H1 (cell line): ENCODE measurements at regions not wholly inside any gene's neighbourhood (a gene's known extent, or its start where the extent isn't known, plus 50 kb on each side); places are given as distances from the start of the nearest gene placed in this dataset.

Experiments
- CTCF ChIA-PET: fragments of 300-600 bp; sonication (Branson Sonifier 250); formaldehyde crosslinking; loops from one replicate; lab custom pipeline; 2021; ENCODE audit not compliant: partially characterized antibody; lab: Charles Lee
- POLR2A ChIA-PET: fragments of 300-600 bp; sonication (Branson Sonifier 250); formaldehyde crosslinking; loops from one replicate; lab custom pipeline; 2021; ENCODE audit warnings: inconsistent platforms; ENCODE audit not compliant: partially characterized antibody; lab: Charles Lee
- DNase-seq, 2 experiments: peaks; one replicate each; pipeline versions ENCODE4 v3.0.0 to v3.0.0-alpha.2; 2010 to 2022; ENCODE audit warnings: low spot score in 2 of 2, low read depth in 1 of 2, mixed read lengths in 1 of 2
- FAIRE-seq: peaks from 2 replicates; lab custom pipeline; 2011; peaks lifted over from hg19 to GRCh38; lab: Jason Lieb, UNC
- H2AFZ ChIP-seq: 2 replicates; pipeline ENCODE4 v1.8.1; 2012; ENCODE audit warnings: low read length, inconsistent platforms
- H2AK5ac ChIP-seq: 2 replicates; pipeline ENCODE4 v1.6.1; 2013; ENCODE audit warnings: low read depth, low read length
- H2BK120ac ChIP-seq: replicated peaks from 2 replicates; pipeline ENCODE3; 2013; ENCODE audit warnings: low read depth, low read length, inconsistent platforms
- H2BK12ac ChIP-seq: 2 replicates; pipeline ENCODE4 v1.6.1; 2013; ENCODE audit warnings: low read depth, low read length
- H2BK15ac ChIP-seq: 2 replicates; pipeline ENCODE4 v1.6.1; 2013; ENCODE audit warnings: low read length
- H2BK20ac ChIP-seq: 2 replicates; pipeline ENCODE4 v1.6.1; 2013; ENCODE audit warnings: low read length
- H2BK5ac ChIP-seq: 2 replicates; pipeline ENCODE4 v1.6.1; 2013; ENCODE audit warnings: low read depth, low read length
- H3K14ac ChIP-seq: 2 replicates; pipeline ENCODE4 v1.6.1; 2013; ENCODE audit warnings: inconsistent platforms; ENCODE audit not compliant: insufficient read length
- H3K18ac ChIP-seq: 2 replicates; pipeline ENCODE4 v1.6.1; 2013; ENCODE audit warnings: low read length; ENCODE audit errors: extremely low read depth
- H3K23ac ChIP-seq: 2 replicates; pipeline ENCODE4 v1.6.1; 2013; ENCODE audit warnings: inconsistent platforms; ENCODE audit not compliant: insufficient read length
- H3K23me2 ChIP-seq: 2 replicates; pipeline ENCODE4 v1.6.1; 2013; ENCODE audit warnings: low read depth, low read length
- H3K27ac ChIP-seq: 2 replicates; pipeline ENCODE4 v1.6.1; 2011; ENCODE audit warnings: low read depth, low read length, inconsistent platforms
- H3K27me3 ChIP-seq, 4 experiments: replicated peaks in 1 of 4; 1 replicate in 1 of 4; 2 replicates in 3 of 4; pipeline versions ENCODE4 v1.6.1 to v1.8.1; 2011 to 2013; ENCODE audit warnings: low read length in 3 of 4, mild to moderate bottlenecking in 3 of 4, inconsistent platforms in 2 of 4, mixed read lengths in 2 of 4, moderate library complexity in 1 of 4; ENCODE audit not compliant: control insufficient read depth in 3 of 4, insufficient read depth in 3 of 4; ENCODE audit errors: extremely low read depth in 1 of 4
- H3K36me3 ChIP-seq, 4 experiments: 2 replicates each; pipeline versions ENCODE4 v1.6.1 to v1.8.1; 2011 to 2013; ENCODE audit warnings: mild to moderate bottlenecking in 4 of 4, low read length in 3 of 4, moderate library complexity in 2 of 4, control low read depth in 1 of 4, inconsistent platforms in 1 of 4; ENCODE audit not compliant: insufficient read depth in 4 of 4, control insufficient read depth in 2 of 4
- H3K4ac ChIP-seq: replicated peaks from 2 replicates; pipeline ENCODE3; 2013; ENCODE audit warnings: low read length, low read depth, mixed read lengths, inconsistent platforms; ENCODE audit not compliant: insufficient read length
- H3K4me1 ChIP-seq, 4 experiments: replicated peaks in 1 of 4; 1 replicate in 1 of 4; 2 replicates in 3 of 4; pipeline versions ENCODE4 v1.6.1 to v1.8.1; 2011 to 2013; ENCODE audit warnings: low read length in 3 of 4, inconsistent platforms in 2 of 4, mixed read lengths in 1 of 4; ENCODE audit not compliant: insufficient read depth in 4 of 4, control insufficient read depth in 3 of 4
- H3K4me2 ChIP-seq, 2 experiments: 2 replicates each; pipeline versions ENCODE4 v1.6.1 to v1.8.1; 2011 to 2013; ENCODE audit warnings: low read depth in 2 of 2, low read length in 2 of 2, control low read depth in 1 of 2, inconsistent platforms in 1 of 2, mild to moderate bottlenecking in 1 of 2; ENCODE audit not compliant: insufficient read depth in 1 of 2
- H3K4me3 ChIP-seq, 4 experiments: fragments of 200-600, 300-600 bp in 1 of 4; sonication (generic), shearing (Covaris generic), sonication (Bioruptor Twin) in 1 of 4; 2 replicates each; pipeline versions ENCODE4 v1.5.1 to v1.8.1; 2011 to 2016; ENCODE audit warnings: low read length in 4 of 4, low read depth in 3 of 4, control low read depth in 2 of 4, inconsistent platforms in 2 of 4, mild to moderate bottlenecking in 2 of 4, mixed read lengths in 1 of 4, moderate library complexity in 1 of 4; ENCODE audit not compliant: insufficient read depth in 2 of 4; ENCODE audit errors: extremely low read depth in 1 of 4
- H3K56ac ChIP-seq: replicated peaks from 2 replicates; pipeline ENCODE3; 2013; ENCODE audit warnings: low read depth, mild to moderate bottlenecking, mixed read lengths, low read length, inconsistent platforms; ENCODE audit not compliant: insufficient read length
- H3K79me1 ChIP-seq: 2 replicates; pipeline ENCODE4 v1.6.1; 2013; ENCODE audit warnings: low read depth, low read length, control low read depth
- H3K79me2 ChIP-seq, 2 experiments: 2 replicates each; pipeline versions ENCODE4 v1.6.1 to v1.8.1; 2012 to 2013; ENCODE audit warnings: low read length in 2 of 2, mild to moderate bottlenecking in 2 of 2, inconsistent platforms in 1 of 2; ENCODE audit not compliant: insufficient read depth in 2 of 2, control insufficient read depth in 1 of 2
- H3K9ac ChIP-seq, 4 experiments: replicated peaks in 1 of 4; 1 replicate in 1 of 4; 2 replicates in 3 of 4; pipeline versions ENCODE4 v1.6.1 to v1.8.1; 2011 to 2013; ENCODE audit warnings: low read depth in 3 of 4, low read length in 3 of 4, control low read depth in 2 of 4, mild to moderate bottlenecking in 2 of 4, moderate library complexity in 2 of 4, inconsistent platforms in 1 of 4; ENCODE audit errors: extremely low read depth in 1 of 4
- H3K9me3 ChIP-seq, 2 experiments: 2 replicates each; pipeline versions ENCODE4 v1.6.1 to v1.8.1; 2012 to 2013; ENCODE audit warnings: mild to moderate bottlenecking in 2 of 2, moderate library complexity in 2 of 2, control low read depth in 1 of 2, inconsistent platforms in 1 of 2, low read depth in 1 of 2, low read length in 1 of 2, mixed read lengths in 1 of 2; ENCODE audit not compliant: insufficient read depth in 2 of 2
- H4K20me1 ChIP-seq, 2 experiments: replicated peaks in 1 of 2; 2 replicates each; pipeline versions ENCODE3 to v1.8.1; 2011 to 2013; ENCODE audit warnings: inconsistent platforms in 2 of 2, low read length in 2 of 2, mild to moderate bottlenecking in 1 of 2; ENCODE audit not compliant: insufficient read depth in 2 of 2, control insufficient read depth in 1 of 2
- H4K5ac ChIP-seq: 2 replicates; pipeline ENCODE4 v1.6.1; 2013; ENCODE audit warnings: low read length, low read depth, mixed read lengths, inconsistent platforms; ENCODE audit not compliant: insufficient read length
- H4K8ac ChIP-seq: 2 replicates; pipeline ENCODE4 v1.8.0; 2013; ENCODE audit warnings: mild to moderate bottlenecking, moderate library complexity, low read length, inconsistent platforms; ENCODE audit not compliant: insufficient read depth; ENCODE audit errors: extremely low read depth
- H4K91ac ChIP-seq: replicated peaks from 2 replicates; pipeline ENCODE3; 2013; ENCODE audit warnings: low read length, mixed read lengths, inconsistent platforms; ENCODE audit not compliant: insufficient read length
- EP300 ChIP-seq, 2 experiments: IDR thresholded peaks; 1 replicate in 1 of 2; 2 replicates in 1 of 2; pipeline ENCODE4 v1.6.1; 2011 to 2012; ENCODE audit warnings: low read depth in 2 of 2, low read length in 2 of 2, mild to moderate bottlenecking in 2 of 2, borderline replicate concordance in 1 of 2, inconsistent platforms in 1 of 2, moderate library complexity in 1 of 2
- EZH2 ChIP-seq: fragments of 200-600 bp; sonication (generic); IDR thresholded peaks from 2 replicates; pipeline ENCODE4 v1.7.1; 2012; ENCODE audit warnings: low read depth, mild to moderate bottlenecking, moderate library complexity, low read length, inconsistent platforms; ENCODE audit not compliant: severe bottlenecking
- KDM1A ChIP-seq: fragments of 200-600, 300-600 bp; sonication (generic); IDR thresholded peaks from 2 replicates; pipeline ENCODE4 v1.7.1; 2016; ENCODE audit warnings: mild to moderate bottlenecking, low read length, borderline replicate concordance
- KDM5A ChIP-seq: fragments of 200-600 bp; IDR thresholded peaks from 2 replicates; pipeline ENCODE4 v1.7.1; 2012; ENCODE audit warnings: mild to moderate bottlenecking, low read length, inconsistent platforms, mixed read lengths
- MAFK ChIP-seq: IDR thresholded peaks from 2 replicates; pipeline ENCODE4 v1.6.1; 2012; ENCODE audit warnings: low read depth, mild to moderate bottlenecking, improper control_type of control experiment, low read length
- POLR2AphosphoS5 ChIP-seq: IDR thresholded peaks from 2 replicates; pipeline ENCODE4 v1.6.1; 2011; ENCODE audit warnings: low read depth, low read length
- RAD21 ChIP-seq, 2 experiments: IDR thresholded peaks in 1 of 2; conservative IDR thresholded peaks in 1 of 2; 2 replicates each; pipeline ENCODE4 v1.6.1; 2011; ENCODE audit warnings: low read depth in 2 of 2, low read length in 2 of 2, improper control_type of control experiment in 1 of 2, inconsistent platforms in 1 of 2, mild to moderate bottlenecking in 1 of 2, moderate library complexity in 1 of 2
- SIN3A ChIP-seq, 2 experiments: IDR thresholded peaks in 1 of 2; conservative IDR thresholded peaks in 1 of 2; 2 replicates each; pipeline ENCODE4 v1.6.1; 2011 to 2012; ENCODE audit warnings: low read length in 2 of 2, improper control_type of control experiment in 1 of 2, low read depth in 1 of 2, mild to moderate bottlenecking in 1 of 2
- SP4 ChIP-seq: IDR thresholded peaks from 2 replicates; pipeline ENCODE4 v1.6.1; 2012; ENCODE audit warnings: low read length, inconsistent platforms
- TAF1 ChIP-seq: IDR thresholded peaks from 2 replicates; pipeline ENCODE4 v1.6.1; 2011; ENCODE audit warnings: mild to moderate bottlenecking, low read depth, low read length
- TCF12 ChIP-seq: IDR thresholded peaks from 2 replicates; pipeline ENCODE4 v1.6.1; 2011; ENCODE audit warnings: low read depth, mild to moderate bottlenecking, low read length
- WGBS, 2 experiments: shearing (Covaris generic) in 1 of 2; methylation state at CpG; one replicate each; pipeline versions ENCODE4 v1.1.6 to v1.1.7; 2013 to 2015; ENCODE audit warnings: low lambda C conversion rate in 2 of 2, mixed read lengths in 2 of 2, inconsistent platforms in 1 of 2, low coverage in 1 of 2, missing lambda C conversion rate in 1 of 2; ENCODE audit not compliant: insufficient replicate concordance in 2 of 2, insufficient coverage in 1 of 2, insufficient read length in 1 of 2; ENCODE audit errors: extremely low coverage in 1 of 2, missing lambda C conversion rate in 1 of 2; 5-methylcytosine and 5-hydroxymethylcytosine counted together
- TF ChIP-seq, protein P1 (sequence below): IDR thresholded peaks from 2 replicates; pipeline ENCODE4 v1.6.1; 2012; ENCODE audit warnings: inconsistent platforms
- TF ChIP-seq, protein P2 (sequence below): IDR thresholded peaks from 2 replicates; pipeline ENCODE4 v1.6.1; 2011; ENCODE audit warnings: low read length, improper control_type of control experiment

DNA sequence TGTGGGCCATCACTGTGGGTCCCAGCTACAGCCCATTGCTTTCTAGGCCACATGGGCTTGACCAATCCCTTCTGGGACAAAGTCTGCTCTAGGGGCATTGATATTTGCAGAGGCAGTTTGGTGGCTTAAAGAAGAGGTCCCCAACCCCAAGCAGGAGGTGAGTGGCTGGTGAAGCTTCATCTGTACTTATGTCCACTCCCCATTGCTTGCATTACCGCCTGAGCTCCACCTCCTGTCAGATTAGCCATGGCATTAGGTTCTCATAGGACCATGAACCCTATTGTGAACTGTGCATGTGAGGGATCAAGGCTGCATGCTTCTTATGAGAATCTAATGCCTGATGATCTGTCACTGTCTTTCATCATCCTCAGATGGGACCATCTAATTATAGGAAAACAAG lies 54.4 kb upstream of the CADM1 start:
- Histone ChIP-seq H3K27me3 (no peaks in the 10 kb centered on the region), H2BK12ac (no peak overlapping the region), H3K9me3 (peaks cover 3 to 4% of the 10 kb centered on the region in 2 experiments; a peak in 2 of 4 replicates), H3K23me2 (no peaks in the 10 kb centered on the region), H3K4me3 (no peak overlapping the region), H2BK15ac (no peak overlapping the region), H3K79me1 (no peaks in the 10 kb centered on the region), H3K4me2 (no peak overlapping the region), H4K8ac (no peak overlapping the region), H4K5ac (no peak overlapping the region), H3K23ac (no peak overlapping the region), H4K91ac (no peak overlapping the region), H3K18ac (no peak overlapping the region), H2AK5ac (no peak overlapping the region), H4K20me1 (no peaks in the 10 kb centered on the region), H2BK120ac (no peak overlapping the region), H3K14ac (no peak overlapping the region), H2AFZ (no peak overlapping the region), H3K79me2 (no peaks in the 10 kb centered on the region), H2BK20ac (no peak overlapping the region), H3K4ac (no peak overlapping the region), H3K56ac (no peak overlapping the region), H3K4me1 (peaks cover 0 to 5% (median under 1%) of the 10 kb centered on the region in 4 experiments; a peak in 2 of 7 replicates), H3K27ac (no peak overlapping the region), H2BK5ac (no peak overlapping the region), H3K36me3 (no peaks in the 10 kb centered on the region), H3K9ac (no peak overlapping the region)
- ChIA-PET POLR2A (no interaction called here), CTCF (interaction anchor here (0.6 to 1.6 kb wide), 3 partner anchors 65 to 354 kb away, joined by 3 read pairs; no protein-coding TSS in a partner anchor)
- WGBS, 2 experiments, result 88% methylated on average over 1 of the region's 1 CpG; no CpG with 5 or more reads in 1 of the 2 experiments
- no peak for FAIRE-seq
- DNase-seq, result no peak
- TF ChIP-seq, protein P1, sequence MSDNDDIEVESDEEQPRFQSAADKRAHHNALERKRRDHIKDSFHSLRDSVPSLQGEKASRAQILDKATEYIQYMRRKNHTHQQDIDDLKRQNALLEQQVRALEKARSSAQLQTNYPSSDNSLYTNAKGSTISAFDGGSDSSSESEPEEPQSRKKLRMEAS, result no peak
- no peak for TF ChIP-seq SIN3A (conservative IDR thresholded peaks at IDR 0.05 in 1 of 2, IDR thresholded peaks at IDR 0.05 in 1 of 2; ENCODE audit: low read depth in 1 of 2, low read length in 2 of 2)
- no peak for TF ChIP-seq MAFK
- TF ChIP-seq KDM1A, result no peak
- TF ChIP-seq RAD21 (IDR thresholded peaks at IDR 0.05 in 1 of 2, conservative IDR thresholded peaks at IDR 0.05 in 1 of 2; ENCODE audit: low read depth in 2 of 2, low read length in 2 of 2), result no peak
- TF ChIP-seq POLR2AphosphoS5, result no peak
- no peak for TF ChIP-seq EP300 (IDR thresholded peaks at IDR 0.05; ENCODE audit: borderline replicate concordance in 1 of 2, low read depth in 2 of 2, low read length in 2 of 2)
- TF ChIP-seq EZH2, result no peak
- TF ChIP-seq TCF12, result no peak
- no peak for TF ChIP-seq SP4
- TF ChIP-seq KDM5A, result no peak
- no peak for TF ChIP-seq TAF1
- TF ChIP-seq, protein P2, sequence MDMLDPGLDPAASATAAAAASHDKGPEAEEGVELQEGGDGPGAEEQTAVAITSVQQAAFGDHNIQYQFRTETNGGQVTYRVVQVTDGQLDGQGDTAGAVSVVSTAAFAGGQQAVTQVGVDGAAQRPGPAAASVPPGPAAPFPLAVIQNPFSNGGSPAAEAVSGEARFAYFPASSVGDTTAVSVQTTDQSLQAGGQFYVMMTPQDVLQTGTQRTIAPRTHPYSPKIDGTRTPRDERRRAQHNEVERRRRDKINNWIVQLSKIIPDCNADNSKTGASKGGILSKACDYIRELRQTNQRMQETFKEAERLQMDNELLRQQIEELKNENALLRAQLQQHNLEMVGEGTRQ, result no peak
